Gastroesophageal sphincter (tissue), 3 donors: ENCODE measurements at regions not wholly inside any gene's neighbourhood (a gene's known extent, or its start where the extent isn't known, plus 50 kb on each side); places are given as distances from the start of the nearest gene placed in this dataset.

ENCODE experiments used
- EP300 ChIP-seq: sonication (generic); formaldehyde crosslinking; IDR thresholded peaks from one replicate; pipeline ENCODE4 v1.6.1; 2017; ENCODE audit warnings: antibody characterized with exemption, mild to moderate bottlenecking
- POLR2A ChIP-seq, 2 donors: fragments of 450-650 bp; IDR thresholded peaks; one replicate each; pipeline ENCODE4 v1.6.1; 2017; ENCODE audit warnings: antibody characterized with exemption in 2 of 2, mild to moderate bottlenecking in 2 of 2, moderate library complexity in 1 of 2
- POLR2AphosphoS5 ChIP-seq: sonication (generic); formaldehyde crosslinking; IDR thresholded peaks from one replicate; pipeline ENCODE4 v1.6.1; 2017; ENCODE audit warnings: antibody characterized with exemption
- TF ChIP-seq, protein P1 (sequence below), 4 experiments: fragments of 200-600 bp in 2 of 4; fragments of 450-650 bp in 2 of 4; sonication (generic) in 1 of 4; IDR thresholded peaks; one replicate each; pipeline ENCODE4 v1.5.1; 2017 to 2019; ENCODE audit warnings: antibody characterized with exemption in 4 of 4, mild to moderate bottlenecking in 2 of 4, moderate library complexity in 2 of 4

DNA sequence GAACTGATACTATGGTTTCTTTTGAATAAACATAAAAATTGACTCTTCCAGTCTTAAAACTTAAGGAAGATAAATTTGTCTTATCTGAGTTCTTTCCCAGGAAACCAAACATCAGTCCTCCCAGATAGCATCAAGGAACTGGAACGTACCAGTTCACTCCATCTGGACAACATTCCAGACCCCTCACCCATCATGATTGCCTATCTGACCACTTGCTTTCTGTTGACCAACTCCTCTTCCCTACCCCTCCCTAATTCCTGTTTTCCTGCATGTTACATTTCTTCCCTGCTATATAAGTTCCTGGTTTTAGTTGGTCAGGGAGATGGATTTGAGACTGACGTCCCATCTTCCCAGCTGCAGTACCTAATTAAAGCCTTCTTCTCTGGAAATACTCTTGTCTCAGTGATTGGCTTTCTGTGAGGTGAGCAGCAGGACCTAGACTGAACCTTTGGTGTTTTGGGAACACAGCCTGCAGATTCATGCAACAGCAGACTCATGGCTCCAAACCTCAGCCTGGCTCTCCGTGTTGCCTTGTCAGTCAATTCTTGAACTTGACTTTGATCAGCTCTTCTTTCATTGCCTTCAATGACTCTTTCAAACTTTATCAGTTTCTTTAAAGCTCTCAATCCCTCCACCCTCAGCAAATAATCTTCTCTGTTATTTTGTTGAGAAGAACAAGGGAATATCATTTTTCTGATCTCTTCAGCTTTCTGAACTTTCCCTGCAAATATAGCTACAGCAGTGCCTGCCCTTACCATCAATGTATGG, 123.6 kb downstream of the RPL22L1 start:
- TF ChIP-seq, protein P1, sequence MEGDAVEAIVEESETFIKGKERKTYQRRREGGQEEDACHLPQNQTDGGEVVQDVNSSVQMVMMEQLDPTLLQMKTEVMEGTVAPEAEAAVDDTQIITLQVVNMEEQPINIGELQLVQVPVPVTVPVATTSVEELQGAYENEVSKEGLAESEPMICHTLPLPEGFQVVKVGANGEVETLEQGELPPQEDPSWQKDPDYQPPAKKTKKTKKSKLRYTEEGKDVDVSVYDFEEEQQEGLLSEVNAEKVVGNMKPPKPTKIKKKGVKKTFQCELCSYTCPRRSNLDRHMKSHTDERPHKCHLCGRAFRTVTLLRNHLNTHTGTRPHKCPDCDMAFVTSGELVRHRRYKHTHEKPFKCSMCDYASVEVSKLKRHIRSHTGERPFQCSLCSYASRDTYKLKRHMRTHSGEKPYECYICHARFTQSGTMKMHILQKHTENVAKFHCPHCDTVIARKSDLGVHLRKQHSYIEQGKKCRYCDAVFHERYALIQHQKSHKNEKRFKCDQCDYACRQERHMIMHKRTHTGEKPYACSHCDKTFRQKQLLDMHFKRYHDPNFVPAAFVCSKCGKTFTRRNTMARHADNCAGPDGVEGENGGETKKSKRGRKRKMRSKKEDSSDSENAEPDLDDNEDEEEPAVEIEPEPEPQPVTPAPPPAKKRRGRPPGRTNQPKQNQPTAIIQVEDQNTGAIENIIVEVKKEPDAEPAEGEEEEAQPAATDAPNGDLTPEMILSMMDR (IDR thresholded peaks at IDR 0.05): no peak
- TF ChIP-seq POLR2AphosphoS5: no peak
- TF ChIP-seq EP300: no peak
- TF ChIP-seq POLR2A (IDR thresholded peaks at IDR 0.05): no peak
